SK-N-SH (cell line): ENCODE measurements at regions not wholly inside any gene's neighbourhood (a gene's known extent, or its start where the extent isn't known, plus 50 kb on each side); places are given as distances from the start of the nearest gene placed in this dataset.
A peak's percentile ranks its signal among the peaks of the same experiment; 100 is the strongest.

Experiments used
- CHD2 ChIP-seq: fragments of 150-350 bp; IDR thresholded peaks from 2 replicates; pipeline ENCODE4 v1.6.1; 2018; ENCODE audit warnings: low read length; ENCODE audit not compliant: partially characterized antibody
- CTCF ChIP-seq: fragments of 200-600 bp; sonication (generic); IDR thresholded peaks from 2 replicates; pipeline ENCODE4 v1.6.1; 2017; ENCODE audit warnings: antibody characterized with exemption, mild to moderate bottlenecking, moderate library complexity
- EP300 ChIP-seq, 2 experiments: IDR thresholded peaks; 2 replicates each; pipeline versions ENCODE4 v1.4.0 to v1.6.1; 2012; ENCODE audit warnings: borderline replicate concordance in 1 of 2, low read depth in 1 of 2, low read length in 1 of 2
- EZH2phosphoT487 ChIP-seq: fragments of 200-600 bp; sonication (generic); IDR thresholded peaks from 2 replicates; pipeline ENCODE4 v1.6.1; 2017; ENCODE audit warnings: low read depth, mixed run types, mild to moderate bottlenecking, antibody characterized with exemption, moderate library complexity, borderline replicate concordance
- JUND ChIP-seq: IDR thresholded peaks from 2 replicates; pipeline ENCODE4 v1.4.0; 2012
- MAX ChIP-seq: IDR thresholded peaks from 2 replicates; pipeline ENCODE4 v1.4.0; 2012; ENCODE audit warnings: low read depth
- NFIC ChIP-seq: IDR thresholded peaks from 2 replicates; pipeline ENCODE4 v1.4.0; 2012; ENCODE audit warnings: borderline replicate concordance
- POLR2AphosphoS5 ChIP-seq: IDR thresholded peaks from 2 replicates; pipeline ENCODE4 v1.6.1; 2012; ENCODE audit warnings: low read depth, low read length
- RAD21 ChIP-seq: IDR thresholded peaks from 2 replicates; pipeline ENCODE4 v1.6.1; 2012; ENCODE audit warnings: mild to moderate bottlenecking, low read length
- REST ChIP-seq: IDR thresholded peaks from 2 replicates; pipeline ENCODE4 v1.6.1; 2012; ENCODE audit warnings: mild to moderate bottlenecking, low read depth, low read length, moderate library complexity
- RFX5 ChIP-seq: IDR thresholded peaks from 2 replicates; pipeline ENCODE4 v1.6.1; 2012; ENCODE audit warnings: mild to moderate bottlenecking, improper control_type of control experiment, low read length
- TAF1 ChIP-seq: IDR thresholded peaks from 2 replicates; pipeline ENCODE4 v1.6.1; 2012; ENCODE audit warnings: low read depth, mild to moderate bottlenecking, low read length, moderate library complexity, borderline replicate concordance
- TCF12 ChIP-seq: IDR thresholded peaks from 2 replicates; pipeline ENCODE4 v1.4.0; 2012
- USF1 ChIP-seq: IDR thresholded peaks from 2 replicates; pipeline ENCODE4 v1.4.0; 2012; ENCODE audit warnings: low read depth, borderline replicate concordance

GRCh38 chr14:85439696-85440328, 90.1 kb upstream of the FLRT2 start:
- TF ChIP-seq EZH2phosphoT487 = no peak
- TF ChIP-seq JUND = no peak
- no peak for TF ChIP-seq TCF12
- no peak for TF ChIP-seq CTCF
- 0 out of 4 replicates have a peak, but pooled peaks of 1 of the 2 experiments have one; percentile 22 for TF ChIP-seq EP300 (IDR thresholded peaks at IDR 0.05; ENCODE audit: borderline replicate concordance in 1 of 2, low read depth in 1 of 2, low read length in 1 of 2)
- TF ChIP-seq CHD2 = no peak
- TF ChIP-seq POLR2AphosphoS5 = no peak
- TF ChIP-seq TAF1 = no peak
- no peak for TF ChIP-seq REST
- TF ChIP-seq RFX5 = no peak
- TF ChIP-seq RAD21 = no peak
- peak; percentile 28; the same call in 1 of the 2 replicates for TF ChIP-seq NFIC
- TF ChIP-seq USF1 = no peak
- no peak for TF ChIP-seq MAX
